Natural killer cell (primary cell): ENCODE measurements at regions not wholly inside any gene's neighbourhood (a gene's known extent, or its start where the extent isn't known, plus 50 kb on each side); places are given as distances from the start of the nearest gene placed in this dataset.

ENCODE experiments used
- ATAC-seq, 3 donors: fragments of 150-1000 bp in 2 of 3; fragments of 200-7000 bp in 1 of 3; cut with Tn5 transposase; 1 replicate in 1 of 3; 2 replicates in 2 of 3; pipeline ENCODE4 v1.10.0; 2021; ENCODE audit warnings: mild to moderate bottlenecking in 2 of 3, moderate library complexity in 2 of 3
- DNase-seq, 2 donors: peaks; one replicate each; pipeline versions ENCODE4 v3.0.0 to v3.0.0-alpha.2; 2013 to 2021; ENCODE audit warnings: mixed read lengths in 1 of 2
- H3K27ac ChIP-seq: one replicate; pipeline ENCODE4 v1.5.1; 2013; ENCODE audit warnings: mild to moderate bottlenecking, low read length
- H3K27me3 ChIP-seq: one replicate; pipeline ENCODE4 v1.6.1; 2013; ENCODE audit warnings: low read length; ENCODE audit not compliant: control insufficient read depth, insufficient read depth
- H3K36me3 ChIP-seq: one replicate; pipeline ENCODE4 v1.6.1; 2013; ENCODE audit warnings: low read length; ENCODE audit not compliant: control insufficient read depth, insufficient read depth
- H3K4me1 ChIP-seq: one replicate; pipeline ENCODE4 v1.6.1; 2013; ENCODE audit warnings: low read length; ENCODE audit not compliant: control insufficient read depth, insufficient read depth
- H3K4me3 ChIP-seq: one replicate; pipeline ENCODE4 v1.5.1; 2013; ENCODE audit warnings: low read length
- H3K9me3 ChIP-seq: one replicate; pipeline ENCODE4 v1.6.1; 2013; ENCODE audit warnings: low read length; ENCODE audit not compliant: control insufficient read depth, insufficient read depth
- H3K27ac Mint-ChIP-seq, 2 donors: one replicate each; pipeline ENCODE4 v1.8.0; 2022; ENCODE audit warnings: mild to moderate bottlenecking in 2 of 2, mixed read lengths in 2 of 2, moderate library complexity in 1 of 2
- H3K27me3 Mint-ChIP-seq, 2 donors: one replicate each; pipeline ENCODE4 v1.8.0; 2022; ENCODE audit warnings: low read depth in 2 of 2, mixed read lengths in 2 of 2
- H3K36me3 Mint-ChIP-seq: one replicate; pipeline ENCODE4 v1.8.0; 2022; ENCODE audit warnings: mixed read lengths
- H3K4me1 Mint-ChIP-seq, 2 donors: one replicate each; pipeline ENCODE4 v1.8.0; 2022; ENCODE audit warnings: mixed read lengths in 2 of 2
- H3K4me3 Mint-ChIP-seq: one replicate; pipeline ENCODE4 v1.8.0; 2022; ENCODE audit warnings: mild to moderate bottlenecking, moderate library complexity, mixed read lengths
- H3K9me3 Mint-ChIP-seq, 2 donors: one replicate each; pipeline ENCODE4 v1.8.0; 2022; ENCODE audit warnings: mixed read lengths in 2 of 2
- WGBS: methylation state at CpG from one replicate; pipeline ENCODE4 v1.1.7; 2013; ENCODE audit warnings: missing lambda C conversion rate; ENCODE audit not compliant: insufficient coverage; 5-methylcytosine and 5-hydroxymethylcytosine counted together
- intact Hi-C: fragments of 100-400 bp; cut with micrococcal nuclease; formaldehyde crosslinking; loops from one replicate; pipeline ENCODE4 v1.14.2; 2022
- TF ChIP-seq, protein P1 (sequence below): fragments of 200-600 bp; IDR thresholded peaks from one replicate; pipeline ENCODE4 v1.8.0; 2022; ENCODE audit warnings: antibody characterized with exemption

DNA sequence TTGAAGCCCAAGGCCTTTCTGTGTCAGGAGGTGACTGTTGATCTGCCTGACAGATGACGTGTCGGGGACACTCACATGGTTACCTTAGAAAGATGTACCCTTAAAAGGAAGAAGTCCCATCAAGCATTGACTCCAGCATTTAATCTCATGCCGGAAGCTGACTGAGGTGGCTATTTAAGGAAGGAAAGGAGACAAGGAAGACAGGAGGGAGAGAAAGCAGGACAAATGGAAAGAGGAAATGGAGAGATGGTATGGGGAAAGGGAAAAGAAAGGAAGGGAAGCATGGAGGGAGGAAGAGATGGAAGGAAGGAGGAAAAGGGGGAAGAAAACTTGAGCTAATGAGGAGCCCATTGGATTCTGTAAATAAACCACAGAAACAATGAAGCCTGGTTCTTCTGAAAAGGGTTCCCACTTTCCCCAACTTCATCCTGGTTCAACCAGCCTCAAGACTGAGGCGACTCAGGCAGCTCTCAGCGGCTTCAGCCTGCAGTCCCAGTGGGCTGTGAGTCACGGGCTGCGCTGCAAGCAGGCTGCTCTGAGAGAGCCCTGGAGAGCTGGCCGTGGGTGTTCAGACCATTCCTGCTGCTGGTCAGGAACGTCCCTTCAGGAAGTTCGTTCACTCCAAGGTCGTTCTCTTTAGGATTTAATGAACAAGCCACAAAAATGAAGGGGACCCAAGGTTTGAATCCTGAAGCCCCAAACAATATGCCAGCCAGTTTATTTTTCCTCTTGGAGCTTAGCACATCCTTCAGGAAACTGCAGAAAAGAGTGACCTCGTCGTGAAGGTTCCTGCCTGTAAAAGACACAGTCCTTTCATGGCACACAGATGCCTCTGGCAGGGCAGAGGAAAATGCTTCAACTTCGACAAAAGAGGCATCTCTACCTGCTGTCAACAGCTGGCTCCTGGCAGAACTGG is 69.6 kb upstream of the THBS1 start:
- no peak overlapping the region for H3K4me3 ChIP-seq
- no peaks in the 10 kb centered on the region for H3K9me3 ChIP-seq
- peaks cover 2 to 3% of the 10 kb centered on the region in 2 donors for H3K9me3 Mint-ChIP-seq
- H3K4me1 ChIP-seq, result no peaks in the 10 kb centered on the region
- H3K27me3 ChIP-seq, result no peaks in the 10 kb centered on the region
- ATAC-seq, result no peak
- TF ChIP-seq, protein P1, sequence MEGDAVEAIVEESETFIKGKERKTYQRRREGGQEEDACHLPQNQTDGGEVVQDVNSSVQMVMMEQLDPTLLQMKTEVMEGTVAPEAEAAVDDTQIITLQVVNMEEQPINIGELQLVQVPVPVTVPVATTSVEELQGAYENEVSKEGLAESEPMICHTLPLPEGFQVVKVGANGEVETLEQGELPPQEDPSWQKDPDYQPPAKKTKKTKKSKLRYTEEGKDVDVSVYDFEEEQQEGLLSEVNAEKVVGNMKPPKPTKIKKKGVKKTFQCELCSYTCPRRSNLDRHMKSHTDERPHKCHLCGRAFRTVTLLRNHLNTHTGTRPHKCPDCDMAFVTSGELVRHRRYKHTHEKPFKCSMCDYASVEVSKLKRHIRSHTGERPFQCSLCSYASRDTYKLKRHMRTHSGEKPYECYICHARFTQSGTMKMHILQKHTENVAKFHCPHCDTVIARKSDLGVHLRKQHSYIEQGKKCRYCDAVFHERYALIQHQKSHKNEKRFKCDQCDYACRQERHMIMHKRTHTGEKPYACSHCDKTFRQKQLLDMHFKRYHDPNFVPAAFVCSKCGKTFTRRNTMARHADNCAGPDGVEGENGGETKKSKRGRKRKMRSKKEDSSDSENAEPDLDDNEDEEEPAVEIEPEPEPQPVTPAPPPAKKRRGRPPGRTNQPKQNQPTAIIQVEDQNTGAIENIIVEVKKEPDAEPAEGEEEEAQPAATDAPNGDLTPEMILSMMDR, result no peak
- H3K27ac Mint-ChIP-seq, result no peak overlapping the region
- intact Hi-C loops, result no loop called here
- H3K27ac ChIP-seq, result no peak overlapping the region
- WGBS, result 90% methylated on average over 14 of the region's 14 CpGs
- H3K4me1 Mint-ChIP-seq, result no peaks in the 10 kb centered on the region
- no peak for DNase-seq
- no peaks in the 10 kb centered on the region for H3K36me3 ChIP-seq
- no peak overlapping the region for H3K4me3 Mint-ChIP-seq
- H3K36me3 Mint-ChIP-seq, result peaks cover 10% of the 10 kb centered on the region
- H3K27me3 Mint-ChIP-seq, result peaks cover 18 to 61% of the 10 kb centered on the region in 2 donors

DNA sequence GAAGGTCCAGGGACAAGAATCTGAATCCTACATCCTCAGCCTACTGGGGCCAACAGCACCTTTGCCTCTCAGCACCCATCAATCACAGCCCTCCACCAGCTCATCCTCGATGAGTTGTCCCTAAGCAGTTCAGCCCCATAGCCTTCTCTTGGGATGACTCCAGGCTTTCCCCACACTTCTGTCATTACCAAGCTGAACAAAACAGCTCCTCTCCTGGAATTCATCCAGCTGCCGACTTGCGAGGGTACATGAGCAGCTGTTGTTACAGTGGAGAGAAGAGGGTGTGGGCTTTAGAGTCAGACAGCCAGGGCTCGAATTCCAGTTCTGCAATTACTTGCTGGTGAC is 69.0 kb upstream of the THBS1 start:
- no peaks in the 10 kb centered on the region for H3K36me3 ChIP-seq
- intact Hi-C loops, result no loop called here
- Mint-ChIP-seq H3K27ac (no peak overlapping the region), H3K9me3 (peaks cover 2 to 3% of the 10 kb centered on the region in 2 donors), H3K4me1 (no peaks in the 10 kb centered on the region), H3K27me3 (peaks cover 14 to 68% of the 10 kb centered on the region in 2 donors), H3K36me3 (peaks cover 10% of the 10 kb centered on the region), H3K4me3 (no peak overlapping the region)
- H3K4me3 ChIP-seq, result no peak overlapping the region
- H3K27ac ChIP-seq, result no peak overlapping the region
- no peak for DNase-seq
- H3K9me3 ChIP-seq, result no peaks in the 10 kb centered on the region
- 89% methylated on average over 3 of the region's 4 CpGs for WGBS
- TF ChIP-seq, protein P1, result no peak
- ATAC-seq, result no peak
- H3K4me1 ChIP-seq, result no peaks in the 10 kb centered on the region
- no peaks in the 10 kb centered on the region for H3K27me3 ChIP-seq

DNA sequence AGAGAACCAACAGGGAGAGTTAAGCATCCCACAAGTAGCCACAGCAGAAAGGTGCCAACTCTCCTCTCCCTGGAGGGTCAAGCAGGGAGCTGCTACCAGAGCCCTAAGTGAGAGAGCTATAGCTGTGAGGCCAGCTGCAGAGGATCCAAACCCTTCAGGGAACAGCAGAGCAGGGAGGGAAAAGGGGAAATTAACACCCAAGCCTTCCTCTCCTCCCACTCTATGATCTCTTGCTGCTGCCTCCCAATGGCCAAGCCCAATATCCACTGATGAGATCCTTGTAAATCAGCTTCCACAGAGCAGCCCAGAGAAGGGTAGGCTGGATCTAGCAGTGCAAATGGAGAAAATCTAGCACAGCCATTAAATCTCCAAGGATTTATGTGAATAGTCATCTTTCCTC is 68.2 kb upstream of the THBS1 start:
- DNase-seq (no peak), ATAC-seq (no peak)
- Mint-ChIP-seq H3K4me1 (no peaks in the 10 kb centered on the region), H3K4me3 (no peak overlapping the region), H3K36me3 (peaks cover 10% of the 10 kb centered on the region), H3K27me3 (peaks cover 14 to 67% of the 10 kb centered on the region in 2 donors), H3K9me3 (peaks cover 2 to 3% of the 10 kb centered on the region in 2 donors), H3K27ac (no peak overlapping the region)
- H3K27ac ChIP-seq, result no peak overlapping the region
- TF ChIP-seq, protein P1, result no peak
- no peaks in the 10 kb centered on the region for H3K9me3 ChIP-seq
- intact Hi-C loops, result no loop called here
- no peaks in the 10 kb centered on the region for H3K27me3 ChIP-seq
- no peak overlapping the region for H3K4me3 ChIP-seq
- H3K36me3 ChIP-seq, result no peaks in the 10 kb centered on the region
- no peaks in the 10 kb centered on the region for H3K4me1 ChIP-seq

DNA sequence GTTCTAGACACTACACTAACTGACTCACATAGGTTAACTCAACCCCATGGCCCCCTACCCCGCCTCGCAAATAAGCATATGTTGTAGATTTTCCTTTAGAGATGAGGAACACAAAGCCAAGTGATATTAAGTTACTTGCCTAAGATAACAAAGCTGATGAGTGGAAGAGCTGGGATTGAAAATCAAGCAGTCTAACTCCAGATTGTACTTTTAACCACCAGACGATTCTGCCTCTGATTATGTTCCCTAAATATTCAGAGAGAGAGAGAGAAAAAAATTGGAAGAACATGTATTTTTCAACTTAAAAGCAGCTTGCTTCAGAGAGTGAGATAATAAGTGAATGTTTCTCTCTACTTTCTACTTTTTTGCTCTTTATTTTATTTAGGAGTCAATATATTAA is 66.9 kb upstream of the THBS1 start:
- TF ChIP-seq, protein P1, result no peak
- intact Hi-C loops, result no loop called here
- no peak overlapping the region for H3K4me3 Mint-ChIP-seq
- no peak overlapping the region for H3K4me3 ChIP-seq
- no peaks in the 10 kb centered on the region for H3K4me1 Mint-ChIP-seq
- H3K27me3 ChIP-seq, result no peaks in the 10 kb centered on the region
- ATAC-seq (no peak), DNase-seq (no peak)
- no peaks in the 10 kb centered on the region for H3K36me3 ChIP-seq
- H3K27me3 Mint-ChIP-seq, result peaks cover 17 to 67% of the 10 kb centered on the region in 2 donors
- peaks cover 10% of the 10 kb centered on the region for H3K36me3 Mint-ChIP-seq
- H3K9me3 Mint-ChIP-seq, result peaks cover 2 to 3% of the 10 kb centered on the region in 2 donors
- H3K27ac ChIP-seq, result no peak overlapping the region
- H3K9me3 ChIP-seq, result no peaks in the 10 kb centered on the region
- H3K27ac Mint-ChIP-seq, result no peak overlapping the region
- no CpG with 5 or more reads among the region's 3 CpGs for WGBS
- H3K4me1 ChIP-seq, result no peaks in the 10 kb centered on the region
